H4 (cell line): ENCODE measurements at regions not wholly inside any gene's neighbourhood (a gene's known extent, or its start where the extent isn't known, plus 50 kb on each side); places are given as distances from the start of the nearest gene placed in this dataset.
"Not testable (repeated sequence)": the region's sequence is repeated elsewhere in the genome, so short reads cannot be mapped to it uniquely, and the experiment has no call there.

Experiments
- DNase-seq: peaks from one replicate; pipeline ENCODE4 v3.0.0-alpha.2; 2015; ENCODE audit warnings: low spot score

GRCh38 chr1:55781003-55781402, 565.8 kb upstream of the USP24 start:
- no peak for DNase-seq

- DNase-seq = no peak
These were observed 562.4 kb upstream of the USP24 start for GRCh38 chr1:55777545-55777944.

DNA sequence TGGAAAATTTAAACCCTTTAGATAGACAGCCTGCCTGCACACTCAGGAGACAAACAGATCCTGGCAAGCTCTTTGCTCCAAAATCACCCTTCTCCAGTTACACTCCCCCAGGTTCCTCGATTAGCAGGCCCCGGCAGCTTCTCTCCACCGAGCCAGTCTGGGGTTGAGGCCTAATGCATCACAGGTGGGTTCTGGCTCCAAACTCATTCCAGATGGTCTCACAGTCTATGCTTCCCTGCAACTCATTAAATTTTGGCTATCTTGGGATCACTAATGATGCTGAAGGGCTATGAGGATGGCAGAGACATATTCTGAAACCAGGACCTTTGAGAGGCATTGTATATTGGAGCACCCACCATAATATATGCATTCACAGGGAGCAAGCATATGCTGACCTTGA, 559.8 kb upstream of the USP24 start:
- DNase-seq = no peak

DNA sequence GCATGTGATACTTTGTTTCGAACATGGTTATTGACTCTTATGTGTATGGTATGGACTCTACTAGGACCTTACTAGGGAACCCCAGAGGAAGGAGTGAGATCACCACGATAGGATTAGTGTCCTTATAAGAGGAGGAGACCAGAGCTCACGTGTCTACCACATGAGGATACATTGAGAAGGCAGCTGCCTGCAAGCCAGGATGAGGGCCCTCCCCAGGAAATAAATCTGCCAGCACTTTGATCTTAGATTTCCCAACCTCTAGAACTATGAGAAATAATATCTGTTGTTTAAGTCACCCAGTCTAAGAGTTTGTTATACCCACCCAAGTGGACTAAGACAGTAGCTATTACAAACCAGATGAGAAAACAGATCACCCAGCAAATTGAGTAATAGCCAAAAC, 559.3 kb upstream of the USP24 start:
- no peak for DNase-seq

DNA sequence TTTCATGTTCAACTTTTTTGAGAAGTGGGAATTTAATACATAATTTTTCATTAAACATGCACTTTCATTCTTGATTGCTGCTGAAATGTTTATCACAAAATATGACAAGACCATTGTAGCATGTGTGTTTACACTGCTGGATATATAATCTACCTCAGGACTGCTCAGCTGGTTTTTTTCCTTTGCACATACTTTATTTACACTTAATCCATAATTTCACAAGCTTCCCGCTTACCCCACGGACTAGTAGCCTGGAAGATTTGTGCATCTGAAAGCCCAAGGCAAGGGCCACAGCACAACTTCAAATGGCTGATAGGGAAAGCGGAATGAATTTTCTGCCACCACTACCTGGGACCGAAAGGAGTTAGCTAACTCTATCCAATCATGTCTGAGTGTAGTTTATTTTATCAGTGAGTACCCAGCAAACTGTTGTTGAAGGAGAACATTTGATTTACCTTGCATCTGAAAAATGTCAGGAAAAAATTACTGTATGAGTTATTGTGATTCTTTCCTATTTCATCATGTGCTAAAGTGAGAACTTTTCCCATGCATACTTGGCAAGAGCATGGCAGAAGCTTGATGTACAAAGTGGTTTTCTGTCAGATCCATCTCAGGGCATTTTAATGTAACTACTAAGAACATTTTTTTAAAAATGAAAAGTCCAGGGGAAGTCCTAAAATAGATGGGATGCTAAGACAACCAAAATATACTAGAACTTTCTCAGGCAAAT, 558.2 kb upstream of the USP24 start:
- DNase-seq = no peak

DNA sequence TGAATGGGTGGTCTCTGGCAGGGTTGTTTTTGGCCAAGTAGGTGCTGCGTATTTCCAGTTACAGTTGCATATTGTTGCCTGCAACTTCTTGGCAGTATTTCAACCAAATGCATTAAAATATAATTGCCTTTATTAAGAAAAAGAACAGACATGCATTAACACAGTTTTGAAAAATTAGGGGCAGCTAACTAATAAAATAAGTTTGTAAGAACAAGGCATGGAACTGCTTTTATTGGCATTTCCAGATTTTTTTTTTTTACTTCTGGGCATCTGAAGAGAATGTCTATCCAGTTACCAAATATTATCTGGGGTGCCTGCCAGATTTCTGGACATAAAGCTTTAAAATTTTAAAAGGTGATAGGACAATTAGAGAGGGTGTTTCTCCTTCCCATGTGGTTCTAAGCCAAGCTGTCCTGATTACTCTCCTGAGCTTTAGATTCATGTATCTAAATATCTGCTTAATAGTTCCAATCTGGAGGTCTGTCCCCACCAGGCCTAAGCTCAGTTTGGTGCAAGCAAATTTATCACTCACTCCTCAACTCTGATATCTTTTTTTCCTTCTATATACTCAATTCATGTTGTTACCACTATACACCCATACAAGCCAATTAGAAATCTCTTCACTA, 553.3 kb upstream of the USP24 start:
- DNase-seq = no peak

DNA sequence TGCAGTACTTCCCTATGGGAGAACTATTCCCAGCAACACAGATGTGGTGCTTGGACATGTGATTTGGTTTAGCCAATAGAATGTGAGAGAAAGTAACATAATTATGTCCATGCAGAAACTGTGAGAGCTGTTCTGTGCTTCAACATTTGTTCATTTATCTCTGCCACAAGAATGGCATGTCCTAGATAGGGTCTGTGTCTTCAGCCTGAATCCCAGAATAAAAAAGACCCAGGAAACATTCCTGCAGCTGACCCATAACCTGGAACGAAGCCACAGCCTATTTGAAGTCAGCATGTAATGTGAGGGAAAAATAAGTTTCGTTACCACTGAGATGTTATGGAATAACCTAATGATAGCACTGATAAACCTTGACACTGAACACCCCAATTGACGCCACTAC, 552.0 kb upstream of the USP24 start:
- DNase-seq = no peak

- not testable (repeated sequence) for DNase-seq
These were observed 550.3 kb upstream of the USP24 start for GRCh38 chr1:55765505-55765904.

- no peak for DNase-seq
These were observed 536.6 kb upstream of the USP24 start for GRCh38 chr1:55751776-55752175.

DNA sequence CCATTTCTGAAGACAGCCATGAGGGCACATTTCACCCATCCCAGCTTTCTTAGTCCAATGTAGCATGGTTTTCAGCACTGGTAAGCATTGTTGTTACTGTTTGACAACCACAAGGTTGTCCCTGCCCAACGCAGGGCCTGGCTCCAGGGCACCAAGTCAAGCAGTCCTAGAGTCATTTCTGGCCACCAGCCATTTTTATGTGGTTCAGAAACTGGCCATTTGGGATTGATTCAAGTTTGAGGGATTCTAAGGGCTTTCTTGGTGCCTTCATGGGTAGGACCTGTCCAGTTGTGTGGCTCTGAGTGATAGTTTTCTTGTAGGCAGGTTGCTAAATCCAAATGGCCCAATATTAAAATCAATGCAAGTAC, 535.4 kb upstream of the USP24 start:
- no peak for DNase-seq

DNA sequence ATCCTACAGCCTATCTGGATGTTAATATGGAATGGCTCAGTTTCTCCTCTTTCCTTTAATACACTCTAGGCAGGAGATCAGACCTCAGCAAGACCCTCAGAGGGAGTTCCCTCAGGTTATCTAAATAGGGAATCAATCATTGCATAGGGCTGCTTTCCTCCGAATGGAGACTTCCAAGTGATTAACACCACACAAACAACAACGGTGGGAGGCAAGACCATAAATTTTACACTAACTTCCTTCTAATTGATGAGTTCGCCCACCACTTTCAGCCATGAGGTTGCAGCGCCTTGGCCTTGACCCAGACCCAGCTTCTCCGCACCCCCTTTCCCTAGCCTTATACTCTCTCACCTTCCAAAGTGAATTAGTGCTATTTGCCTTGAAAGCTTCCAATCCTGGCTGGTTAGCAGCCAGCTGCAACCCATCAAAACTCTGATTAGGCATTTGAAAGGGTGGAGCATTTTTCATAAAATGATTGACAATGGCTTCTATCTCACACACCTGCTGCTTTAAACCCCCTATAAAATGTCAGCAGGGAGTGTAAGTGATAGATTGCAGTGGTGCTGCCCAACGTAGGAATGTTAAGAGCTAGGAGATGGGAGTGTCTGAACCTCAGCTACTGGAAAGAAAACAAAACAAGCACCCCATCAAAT, 534.9 kb upstream of the USP24 start:
- DNase-seq = no peak

- DNase-seq = no peak
These were observed 532.3 kb upstream of the USP24 start for GRCh38 chr1:55747408-55747841.

DNA sequence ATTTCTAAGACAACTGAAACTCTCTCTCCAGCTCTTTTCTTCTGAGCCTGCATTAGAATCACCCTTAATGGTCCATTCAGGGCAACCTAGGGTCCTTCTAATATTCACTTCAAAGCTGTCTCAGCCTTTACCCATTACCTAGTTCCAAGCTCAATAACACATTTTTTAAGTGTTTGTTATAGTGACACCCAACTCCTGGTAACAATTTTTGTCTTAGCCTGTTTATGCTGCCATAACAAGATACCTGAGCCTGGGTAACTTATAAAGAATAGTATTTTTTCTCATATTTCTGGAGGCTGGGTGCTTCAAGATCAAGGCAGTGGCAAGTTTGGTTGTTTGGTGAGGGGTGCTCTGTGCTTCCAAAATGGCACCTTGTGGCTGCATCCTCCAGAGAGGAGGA, 531.5 kb upstream of the USP24 start:
- DNase-seq = no peak

GRCh38 chr1:55741516-55741915, 526.4 kb upstream of the USP24 start:
- DNase-seq = no peak

GRCh38 chr1:55735106-55735505, 519.9 kb upstream of the USP24 start:
- no peak for DNase-seq

DNA sequence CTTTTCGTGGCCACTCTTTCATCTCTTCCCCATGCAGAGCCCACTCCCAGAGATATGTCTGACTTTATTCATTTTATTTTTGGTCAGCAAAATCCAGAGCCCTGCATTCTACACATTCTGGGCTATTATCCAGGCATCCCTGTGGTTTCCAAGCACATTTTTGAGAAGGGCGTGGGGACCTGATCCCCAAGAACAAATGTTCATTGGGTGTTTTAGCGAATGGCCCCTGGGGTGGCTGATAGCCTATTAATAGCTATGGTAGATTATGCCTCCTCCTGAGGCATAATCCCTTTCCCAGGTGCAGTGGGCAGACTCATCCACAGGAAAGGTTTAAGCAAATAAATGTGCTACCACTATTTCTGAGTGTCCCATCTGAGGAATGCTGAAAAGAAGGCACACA, 511.8 kb upstream of the USP24 start:
- DNase-seq = peak; percentile 26

- DNase-seq = no peak
These were observed 510.2 kb upstream of the USP24 start for GRCh38 chr1:55725378-55725777.

- DNase-seq = peak; percentile 26
These were observed 509.6 kb upstream of the USP24 start for GRCh38 chr1:55724551-55725325.

DNA sequence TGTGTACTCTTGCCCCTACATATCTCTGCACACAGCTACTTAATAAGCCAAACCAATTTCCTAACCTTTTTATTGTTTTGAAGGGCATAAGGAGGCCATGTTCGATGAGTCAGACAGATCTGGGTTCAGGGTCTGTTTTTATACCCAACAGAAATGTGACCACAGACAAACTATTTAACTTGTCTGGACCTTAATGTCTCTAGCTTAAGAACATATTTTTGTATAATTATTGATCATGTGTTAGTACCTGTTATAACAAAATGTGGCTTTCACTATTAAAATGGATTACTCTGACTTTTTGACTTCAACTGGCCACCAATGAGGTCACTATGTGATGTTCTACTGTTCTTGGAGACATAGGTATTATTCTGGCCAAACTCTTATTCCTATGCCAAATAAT, 507.8 kb upstream of the USP24 start:
- DNase-seq = no peak

DNA sequence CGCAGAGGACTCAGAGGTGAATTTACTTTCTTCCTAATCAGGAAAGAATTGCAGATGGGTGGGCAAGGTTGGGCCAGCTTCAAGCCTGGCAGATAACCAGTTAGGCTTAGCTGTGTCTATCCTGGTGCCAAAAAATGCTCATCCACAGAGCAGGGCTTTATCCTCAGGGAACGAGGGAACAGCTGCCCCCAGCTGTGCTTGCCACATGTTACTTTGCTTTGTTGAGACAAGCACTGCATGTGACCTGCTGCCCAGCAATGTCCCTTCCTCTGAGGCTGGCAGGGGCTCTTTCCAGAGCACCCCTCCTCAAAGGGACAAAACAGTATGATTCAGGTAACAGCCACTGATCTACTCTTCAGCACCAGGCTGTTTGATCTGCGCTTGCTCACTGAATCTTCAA, 505.1 kb upstream of the USP24 start:
- DNase-seq = no peak

DNA sequence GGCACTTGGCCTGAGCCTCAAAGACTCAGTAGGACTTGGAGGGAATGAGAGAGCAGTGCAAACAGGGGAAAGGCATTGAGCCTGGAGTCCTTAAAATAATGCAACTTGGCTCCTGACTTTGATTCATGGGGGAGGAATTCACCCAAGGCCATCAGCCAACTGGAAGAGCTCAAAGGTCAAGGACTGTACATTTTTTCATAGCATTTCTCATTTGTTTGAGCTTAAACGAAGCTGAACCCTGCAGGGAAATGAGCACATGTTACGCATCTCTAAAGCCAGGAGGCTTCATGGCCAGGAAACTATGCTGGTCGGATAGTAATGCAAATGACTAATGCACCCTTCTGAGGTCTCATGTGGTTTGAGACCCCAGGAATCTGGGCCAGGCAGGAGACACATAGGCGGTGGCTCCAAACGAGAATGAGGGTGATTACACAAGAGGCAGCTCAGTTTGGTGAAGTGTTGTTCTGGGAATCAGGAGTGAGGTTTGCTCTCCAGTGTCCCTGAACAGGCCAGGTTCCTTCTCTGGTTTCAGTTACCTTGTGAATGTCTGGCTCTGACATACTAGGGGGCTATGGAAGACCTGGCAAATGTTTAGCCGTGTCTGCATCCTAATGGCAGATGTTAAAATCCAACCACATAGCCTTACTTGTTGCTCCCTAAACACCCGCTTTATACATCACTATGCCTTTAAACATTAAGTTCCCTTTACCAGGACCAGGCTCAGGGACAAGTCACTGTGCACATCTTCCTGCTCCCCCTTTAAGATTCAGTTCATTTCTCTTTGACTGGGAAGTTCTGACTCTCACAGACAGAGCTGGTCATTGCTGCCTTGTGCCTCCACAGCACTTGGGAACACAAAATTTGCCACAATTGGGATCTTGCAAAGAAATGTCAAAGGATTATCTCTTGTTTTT, 503.9 kb upstream of the USP24 start:
- DNase-seq = peak; percentile 66
